T-helper 17 cell (primary cell): ENCODE measurements at regions not wholly inside any gene's neighbourhood (a gene's known extent, or its start where the extent isn't known, plus 50 kb on each side); places are given as distances from the start of the nearest gene placed in this dataset.

Source experiments
- ATAC-seq: fragments of 150-1000 bp; cut with Tn5 transposase; 2 replicates; pipeline ENCODE4 v1.10.0; 2021; ENCODE audit warnings: mild to moderate bottlenecking, moderate library complexity
- DNase-seq, 3 donors: peaks; one replicate each; pipeline versions ENCODE4 v3.0.0 to v3.0.0-alpha.2; 2020 to 2021
- H3K9me3 ChIP-seq: one replicate; pipeline ENCODE4 v1.7.0; 2013; ENCODE audit warnings: low read length, mild to moderate bottlenecking; ENCODE audit not compliant: control insufficient read depth, poor library complexity, severe bottlenecking
- H3K27ac Mint-ChIP-seq: one replicate; pipeline ENCODE4 v1.8.0; 2022; ENCODE audit warnings: mild to moderate bottlenecking, moderate library complexity, mixed read lengths
- H3K27me3 Mint-ChIP-seq: one replicate; pipeline ENCODE4 v1.8.0; 2022; ENCODE audit warnings: mixed read lengths
- H3K36me3 Mint-ChIP-seq: one replicate; pipeline ENCODE4 v1.8.0; 2022; ENCODE audit warnings: low read depth, mixed read lengths
- H3K4me1 Mint-ChIP-seq: one replicate; pipeline ENCODE4 v1.8.0; 2022; ENCODE audit warnings: mild to moderate bottlenecking, mixed read lengths
- H3K4me3 Mint-ChIP-seq: one replicate; pipeline ENCODE4 v1.8.0; 2022; ENCODE audit warnings: mild to moderate bottlenecking, moderate library complexity, mixed read lengths

- Mint-ChIP-seq H3K4me1 (no peaks in the 10 kb centered on the region), H3K36me3 (peaks cover 2% of the 10 kb centered on the region), H3K4me3 (no peak overlapping the region), H3K27me3 (no peaks in the 10 kb centered on the region), H3K27ac (no peak overlapping the region)
- ATAC-seq: no peak
- no peaks in the 10 kb centered on the region for H3K9me3 ChIP-seq
- no peak for DNase-seq
These were observed 54.2 kb upstream of the TSPAN5 start for GRCh38 chr4:98712607-98713006.

GRCh38 chr4:98711526-98711925, 53.1 kb upstream of the TSPAN5 start:
- Mint-ChIP-seq H3K27me3 (no peaks in the 10 kb centered on the region), H3K36me3 (peaks cover 2% of the 10 kb centered on the region), H3K4me3 (no peak overlapping the region), H3K27ac (no peak overlapping the region), H3K4me1 (peaks cover 5% of the 10 kb centered on the region)
- DNase-seq (no peak), ATAC-seq (no peak)
- H3K9me3 ChIP-seq: no peaks in the 10 kb centered on the region

GRCh38 chr4:98710831-98711230, 52.4 kb upstream of the TSPAN5 start:
- Mint-ChIP-seq H3K4me3 (no peak overlapping the region), H3K27me3 (no peaks in the 10 kb centered on the region), H3K27ac (no peak overlapping the region), H3K4me1 (peaks cover 12% of the 10 kb centered on the region), H3K36me3 (peaks cover 2% of the 10 kb centered on the region)
- no peak for ATAC-seq
- no peak for DNase-seq
- no peaks in the 10 kb centered on the region for H3K9me3 ChIP-seq
